Stimulated activated CD4-positive, alpha-beta T cell treated with anti-CD3 and anti-CD28 coated beads, Interleukin-15, amount 100 ng/mL, for 48 hours (primary cell): ENCODE measurements at regions not wholly inside any gene's neighbourhood (a gene's known extent, or its start where the extent isn't known, plus 50 kb on each side); places are given as distances from the start of the nearest gene placed in this dataset.
"Not testable (repeated sequence)": the region's sequence is repeated elsewhere in the genome, so short reads cannot be mapped to it uniquely, and the experiment has no call there.

Experiments
- DNase-seq, 2 donors: peaks; one replicate each; pipeline ENCODE4 v3.0.0-alpha.2; 2020; ENCODE audit warnings: low read depth in 2 of 2

- no peak for DNase-seq
These were observed 217.6 kb downstream of the NPR3 start for GRCh38 chr5:32928761-32929160.

GRCh38 chr5:32931438-32931837, 220.3 kb downstream of the NPR3 start:
- DNase-seq, result not testable (repeated sequence)

- DNase-seq, result no peak
These were observed 221.3 kb downstream of the NPR3 start for GRCh38 chr5:32932241-32932935.

GRCh38 chr5:32933692-32934091, 222.6 kb downstream of the NPR3 start:
- no peak for DNase-seq

GRCh38 chr5:32934529-32934928, 223.4 kb downstream of the NPR3 start:
- DNase-seq, result no peak

GRCh38 chr5:32935283-32935682, 224.2 kb downstream of the NPR3 start:
- DNase-seq, result no peak

GRCh38 chr5:32936329-32936728, 225.2 kb downstream of the NPR3 start:
- DNase-seq, result no peak

GRCh38 chr5:32942225-32942989, 231.3 kb downstream of the NPR3 start:
- peak in 1 of 2 donors; percentile 1 for DNase-seq

- no peak for DNase-seq
These were observed 238.3 kb downstream of the NPR3 start for GRCh38 chr5:32949286-32949970.

GRCh38 chr5:32951003-32951402, 239.9 kb downstream of the NPR3 start:
- DNase-seq, result no peak

- DNase-seq, result no peak
These were observed 240.8 kb downstream of the NPR3 start for GRCh38 chr5:32951878-32952277.

- not testable (repeated sequence) for DNase-seq
These were observed 241.3 kb downstream of the NPR3 start for GRCh38 chr5:32952421-32952820.

- no peak for DNase-seq
These were observed 242.6 kb downstream of the NPR3 start for GRCh38 chr5:32953694-32954093.

- DNase-seq, result no peak
These were observed 244.7 kb downstream of the NPR3 start for GRCh38 chr5:32955814-32956213.

GRCh38 chr5:32960340-32961058, 249.4 kb downstream of the NPR3 start:
- DNase-seq, result no peak

GRCh38 chr5:32961059-32961415, 249.9 kb downstream of the NPR3 start:
- DNase-seq, result no peak

GRCh38 chr5:32964261-32964660, 253.1 kb downstream of the NPR3 start:
- no peak for DNase-seq

GRCh38 chr5:32973646-32974045, 262.5 kb downstream of the NPR3 start:
- no peak for DNase-seq

GRCh38 chr5:32975656-32976375, 264.7 kb downstream of the NPR3 start:
- DNase-seq, result no peak

- DNase-seq, result no peak
These were observed 269.9 kb downstream of the NPR3 start for GRCh38 chr5:32981061-32981460.

- DNase-seq, result no peak
These were observed 273.9 kb downstream of the NPR3 start for GRCh38 chr5:32984851-32985610.
